Cardiac fibroblast (primary cell): ENCODE measurements at regions not wholly inside any gene's neighbourhood (a gene's known extent, or its start where the extent isn't known, plus 50 kb on each side); places are given as distances from the start of the nearest gene placed in this dataset.
A peak's percentile ranks its signal among the peaks of the same experiment; 100 is the strongest.

Experiments
- DNase-seq, 2 donors: peaks; one replicate each; pipeline versions ENCODE4 v3.0.0 to v3.0.0-alpha.2; 2010; ENCODE audit warnings: low read depth in 2 of 2
- H3K4me3 ChIP-seq, 2 donors: replicated peaks in 1 of 2; 1 replicate in 1 of 2; 2 replicates in 1 of 2; pipeline ENCODE4 v1.5.1; 2011; ENCODE audit warnings: low read depth in 2 of 2, low read length in 2 of 2, mild to moderate bottlenecking in 2 of 2, moderate library complexity in 1 of 2
- TF ChIP-seq, protein P1 (sequence below): IDR thresholded peaks from one replicate; pipeline ENCODE4 v1.5.1; 2011; ENCODE audit warnings: low read depth, mild to moderate bottlenecking, low read length, inconsistent platforms

DNA sequence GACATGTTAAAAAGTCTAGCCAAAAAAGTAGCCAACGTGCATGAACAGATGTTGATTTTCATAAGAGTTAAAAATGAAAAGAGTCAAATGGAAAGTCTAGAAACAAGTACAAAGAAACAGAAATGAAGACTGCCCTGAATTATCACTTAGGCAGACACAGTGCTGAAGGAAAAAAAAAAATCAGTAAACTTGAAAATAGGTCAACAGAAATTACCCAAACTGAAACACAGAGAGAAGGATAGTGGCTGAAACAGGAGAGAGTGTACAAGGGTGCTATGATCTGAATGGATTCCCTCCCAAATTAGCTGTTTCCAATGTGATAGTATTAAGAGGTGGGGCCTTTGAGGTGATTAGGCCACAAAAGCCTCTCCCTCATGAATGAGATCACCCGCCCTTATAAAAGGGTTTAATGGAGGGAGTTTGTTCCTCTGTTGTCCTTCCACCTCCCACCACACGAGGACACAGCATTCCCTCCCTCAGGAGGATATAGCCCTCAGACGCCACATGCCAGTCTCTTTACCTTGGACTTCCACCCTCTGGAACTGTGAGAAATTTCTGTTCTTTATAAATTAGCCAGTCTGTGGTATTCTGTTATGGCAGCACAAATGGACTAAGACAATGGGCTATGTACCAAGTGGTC, 249.7 kb downstream of the AHR start:
- DNase-seq = no peak
- no peak overlapping the region for H3K4me3 ChIP-seq
- TF ChIP-seq, protein P1, sequence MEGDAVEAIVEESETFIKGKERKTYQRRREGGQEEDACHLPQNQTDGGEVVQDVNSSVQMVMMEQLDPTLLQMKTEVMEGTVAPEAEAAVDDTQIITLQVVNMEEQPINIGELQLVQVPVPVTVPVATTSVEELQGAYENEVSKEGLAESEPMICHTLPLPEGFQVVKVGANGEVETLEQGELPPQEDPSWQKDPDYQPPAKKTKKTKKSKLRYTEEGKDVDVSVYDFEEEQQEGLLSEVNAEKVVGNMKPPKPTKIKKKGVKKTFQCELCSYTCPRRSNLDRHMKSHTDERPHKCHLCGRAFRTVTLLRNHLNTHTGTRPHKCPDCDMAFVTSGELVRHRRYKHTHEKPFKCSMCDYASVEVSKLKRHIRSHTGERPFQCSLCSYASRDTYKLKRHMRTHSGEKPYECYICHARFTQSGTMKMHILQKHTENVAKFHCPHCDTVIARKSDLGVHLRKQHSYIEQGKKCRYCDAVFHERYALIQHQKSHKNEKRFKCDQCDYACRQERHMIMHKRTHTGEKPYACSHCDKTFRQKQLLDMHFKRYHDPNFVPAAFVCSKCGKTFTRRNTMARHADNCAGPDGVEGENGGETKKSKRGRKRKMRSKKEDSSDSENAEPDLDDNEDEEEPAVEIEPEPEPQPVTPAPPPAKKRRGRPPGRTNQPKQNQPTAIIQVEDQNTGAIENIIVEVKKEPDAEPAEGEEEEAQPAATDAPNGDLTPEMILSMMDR = no peak

DNA sequence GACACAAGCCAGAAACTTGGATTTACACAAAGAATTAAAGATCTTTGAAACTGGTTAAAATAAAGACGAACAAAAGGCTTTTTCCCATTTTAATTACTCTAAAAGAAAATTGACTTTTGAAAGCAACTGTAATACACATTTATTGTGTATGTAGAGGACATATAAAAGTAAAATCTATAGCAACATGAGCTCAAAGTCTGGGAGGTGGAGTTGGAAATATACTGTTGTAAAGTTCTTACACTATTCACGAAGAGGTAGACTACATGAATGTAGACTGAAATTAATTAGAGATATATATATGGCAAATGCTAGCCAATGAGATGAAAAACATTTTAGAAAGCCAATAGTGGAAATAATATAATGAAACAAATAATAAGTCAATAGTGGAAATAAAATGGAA, 251.0 kb downstream of the AHR start:
- TF ChIP-seq, protein P1 = no peak
- no peak overlapping the region for H3K4me3 ChIP-seq
- DNase-seq = no peak

DNA sequence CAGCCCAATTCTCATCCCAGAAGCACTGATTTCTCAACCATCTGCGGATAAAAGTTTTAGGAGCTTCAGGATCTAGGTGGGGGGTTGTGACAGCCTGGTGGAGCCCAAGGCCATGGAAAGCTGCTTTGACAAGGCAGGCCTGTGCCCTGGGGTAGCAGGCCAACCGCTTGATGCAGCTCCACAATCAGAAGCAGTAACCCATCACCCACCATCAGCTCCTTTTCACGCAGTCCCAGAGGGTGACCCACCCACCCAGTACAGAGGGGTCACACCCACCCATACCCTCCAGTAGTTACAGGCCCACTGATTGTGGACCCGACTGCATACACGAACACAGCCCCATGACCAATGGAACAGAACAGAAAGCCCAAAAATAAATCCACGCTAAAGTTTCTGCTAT, 253.9 kb downstream of the AHR start:
- no peak overlapping the region for H3K4me3 ChIP-seq
- TF ChIP-seq, protein P1 = no peak
- DNase-seq = no peak

DNA sequence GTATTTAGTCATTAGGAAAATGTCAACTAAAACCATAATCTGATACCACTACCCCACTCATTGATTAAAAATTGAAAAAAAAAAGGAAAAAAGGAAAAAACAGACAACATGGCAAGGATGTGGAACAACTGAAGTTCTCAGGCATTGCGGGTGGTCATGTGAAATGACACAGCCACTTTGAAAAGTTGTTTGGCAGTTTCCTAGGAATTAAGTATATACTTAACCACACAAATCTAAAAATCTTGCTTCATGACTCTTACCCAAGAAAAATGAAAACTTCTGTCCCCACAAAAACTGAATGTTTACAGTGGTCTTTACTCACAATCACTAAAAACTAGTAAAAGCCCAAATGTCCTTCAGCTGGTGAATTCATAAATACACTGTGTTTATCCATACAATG, 254.5 kb downstream of the AHR start:
- TF ChIP-seq, protein P1 = no peak
- no peak overlapping the region for H3K4me3 ChIP-seq
- DNase-seq = peak in 1 of 2 donors; percentile 32

DNA sequence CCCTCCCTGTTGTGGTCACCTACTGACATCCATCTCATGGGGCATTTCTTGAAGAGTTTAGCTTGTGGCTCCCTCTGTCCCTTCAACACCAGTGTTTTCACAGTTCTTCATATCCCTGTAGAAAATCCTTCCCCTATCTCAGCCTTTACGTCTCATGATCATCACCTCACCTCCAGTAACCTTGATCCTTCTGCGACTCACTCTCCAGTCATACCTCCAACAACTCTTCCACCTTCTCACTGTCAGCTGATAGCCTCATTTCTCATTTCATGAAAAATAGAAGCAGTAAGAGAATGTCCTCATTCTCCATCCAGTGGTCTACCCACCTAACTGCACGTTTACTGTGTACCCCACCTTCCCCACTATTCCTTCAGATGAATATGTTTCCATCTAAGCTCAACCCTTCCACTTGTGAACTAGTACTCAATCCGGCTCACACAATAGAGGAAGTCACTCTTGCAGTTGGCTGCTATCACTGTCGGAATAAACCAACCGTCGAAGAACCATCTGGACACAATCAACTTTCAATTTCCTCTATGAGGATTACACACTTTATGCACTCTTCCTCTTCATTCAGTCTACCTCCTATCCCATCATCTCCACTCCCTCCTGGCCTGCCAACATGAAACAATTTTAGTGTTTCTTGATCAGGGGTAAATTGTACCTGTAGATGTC, 256.0 kb downstream of the AHR start:
- DNase-seq = no peak
- no peak overlapping the region for H3K4me3 ChIP-seq
- TF ChIP-seq, protein P1 = no peak

DNA sequence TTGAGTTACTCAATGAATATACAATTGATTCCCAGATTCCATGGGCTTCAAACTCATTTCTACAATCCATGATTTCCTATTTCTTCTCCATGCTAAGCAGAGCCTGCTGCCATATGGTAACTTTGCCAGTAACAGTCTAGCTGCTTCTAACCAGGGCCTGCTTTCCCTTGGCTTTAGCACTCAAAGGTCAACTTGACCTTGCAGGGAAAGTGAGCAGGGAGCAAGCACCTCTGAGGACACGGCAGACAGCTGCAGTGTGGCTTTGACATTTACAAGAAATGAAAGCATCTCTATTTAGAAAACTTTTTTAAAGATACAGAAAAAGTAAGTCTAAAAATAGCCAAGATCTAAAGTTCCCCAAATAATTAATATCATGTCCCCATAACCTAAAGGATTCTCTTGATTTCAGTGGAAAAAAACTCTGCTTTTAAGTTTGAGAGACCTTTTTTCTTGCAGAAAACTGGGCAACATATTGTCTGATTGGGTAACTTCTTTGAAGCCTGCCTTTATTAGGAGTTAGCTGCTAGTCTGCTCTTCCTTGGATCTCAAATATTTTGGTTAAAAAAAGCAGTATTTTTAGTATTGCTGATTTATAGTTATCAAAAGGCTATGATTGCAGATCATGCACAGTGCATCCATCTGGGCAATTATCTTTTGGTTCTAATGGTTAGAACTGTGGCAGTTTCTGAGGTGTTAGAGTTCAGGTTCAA, 257.9 kb downstream of the AHR start:
- DNase-seq = no peak
- no peak overlapping the region for H3K4me3 ChIP-seq
- TF ChIP-seq, protein P1 = no peak
